HepG2 (cell line): ENCODE measurements at regions not wholly inside any gene's neighbourhood (a gene's known extent, or its start where the extent isn't known, plus 50 kb on each side); places are given as distances from the start of the nearest gene placed in this dataset.

Source experiments
- ATAC-seq: fragments of 200-7000 bp; cut with Tn5 transposase; 3 replicates; pipeline ENCODE4 v1.9.1; 2020; ENCODE audit warnings: mild to moderate bottlenecking, moderate library complexity
- BruUV-seq: library from RNA; stranded (reverse); fragments of 400-500 nt; replicated peaks from 2 replicates; lab custom pipeline; 2021; lab: Mats Ljungman, UMichigan
- CTCF ChIA-PET: fragments of 300-600 bp; formaldehyde crosslinking; extraction: SDS; loops from one replicate; lab custom pipeline; 2021; ENCODE audit warnings: low total read pairs, inconsistent platforms, low intra/inter-chr PET ratio; lab: Yijun Ruan, JAX
- POLR2A ChIA-PET: fragments of 350-600 bp; sonication (Branson Sonifier 250); formaldehyde crosslinking; loops from one replicate; lab custom pipeline; 2020; ENCODE audit warnings: antibody characterized with exemption, inconsistent platforms; lab: Yijun Ruan, JAX
- DNase-seq: peaks from one replicate; pipeline ENCODE4 v3.0.0-alpha.2; 2015; ENCODE audit warnings: low spot score
- FAIRE-seq: peaks from 3 replicates; lab custom pipeline; 2011; peaks lifted over from hg19 to GRCh38; lab: Jason Lieb, UNC
- H2AFZ ChIP-seq: one replicate; pipeline ENCODE4 v1.6.1; 2011; ENCODE audit warnings: low read length, inconsistent platforms
- H3K27ac ChIP-seq: fragments of 300-600 bp; 3 replicates; pipeline ENCODE4 v1.8.0; 2011; ENCODE audit warnings: mixed run types, mild to moderate bottlenecking, mixed read lengths, low read length, inconsistent platforms; ENCODE audit not compliant: insufficient read depth; ENCODE audit errors: extremely low read length
- H3K27me3 ChIP-seq, 2 experiments: fragments of 200-600 bp in 1 of 2; 2 replicates in 1 of 2; 3 replicates in 1 of 2; pipeline versions ENCODE4 v1.6.0 to v1.8.0; 2011; ENCODE audit warnings: low read length in 2 of 2, mild to moderate bottlenecking in 2 of 2, moderate library complexity in 2 of 2, inconsistent platforms in 1 of 2; ENCODE audit not compliant: insufficient read depth in 2 of 2, control insufficient read depth in 1 of 2
- H3K36me3 ChIP-seq, 2 experiments: fragments of 200-600 bp in 1 of 2; replicated peaks in 1 of 2; 2 replicates in 1 of 2; 3 replicates in 1 of 2; pipeline versions ENCODE4 v1.5.1 to v1.8.0; 2011; ENCODE audit warnings: low read length in 2 of 2, inconsistent platforms in 1 of 2; ENCODE audit not compliant: insufficient read depth in 2 of 2, control insufficient read depth in 1 of 2
- H3K4me1 ChIP-seq: 2 replicates; pipeline ENCODE4 v1.5.1; 2012; ENCODE audit warnings: low read length, inconsistent platforms; ENCODE audit not compliant: insufficient read depth
- H3K4me2 ChIP-seq: 2 replicates; pipeline ENCODE4 v1.6.0; 2011; ENCODE audit warnings: low read depth, low read length, inconsistent platforms
- H3K4me3 ChIP-seq, 3 experiments: fragments of 200-600 bp in 1 of 3; sonication (generic), shearing (Covaris generic) in 1 of 3; replicated peaks in 1 of 3; 2 replicates each; pipeline ENCODE4 v1.5.1; 2011 to 2016; ENCODE audit warnings: low read length in 3 of 3, inconsistent platforms in 2 of 3, low read depth in 2 of 3, mild to moderate bottlenecking in 2 of 3, control low read depth in 1 of 3, mixed read lengths in 1 of 3; ENCODE audit not compliant: insufficient read depth in 1 of 3
- H3K79me2 ChIP-seq: one replicate; pipeline ENCODE4 v1.6.1; 2011; ENCODE audit warnings: low read length, inconsistent platforms; ENCODE audit not compliant: insufficient read depth
- H3K9ac ChIP-seq: 2 replicates; pipeline ENCODE4 v1.6.0; 2011; ENCODE audit warnings: mild to moderate bottlenecking, low read depth, low read length, inconsistent platforms; ENCODE audit not compliant: insufficient read depth
- H3K9me3 ChIP-seq: 2 replicates; pipeline ENCODE4 v1.5.1; 2012; ENCODE audit warnings: mild to moderate bottlenecking, low read length
- H4K20me1 ChIP-seq: 2 replicates; pipeline ENCODE4 v1.6.0; 2011; ENCODE audit warnings: inconsistent platforms, mild to moderate bottlenecking, low read length, moderate library complexity; ENCODE audit not compliant: insufficient read depth
- CHD2 ChIP-seq: IDR thresholded peaks from 2 replicates; pipeline ENCODE4 v1.6.1; 2011; ENCODE audit warnings: low read depth, low read length, improper control_type of control experiment
- HMG20A ChIP-seq: IDR thresholded peaks from 2 replicates; pipeline ENCODE4 v1.6.1; 2016; ENCODE audit warnings: borderline replicate concordance
- MEF2D ChIP-seq: sonication (generic); formaldehyde crosslinking; IDR thresholded peaks from 2 replicates; pipeline ENCODE4 v1.5.1; 2020; ENCODE audit warnings: mild to moderate bottlenecking, missing genetic modification reagents
- SIX4 ChIP-seq: sonication (generic); formaldehyde crosslinking; IDR thresholded peaks from 2 replicates; pipeline ENCODE4 v1.4.0; 2020; ENCODE audit warnings: missing genetic modification reagents
- SRSF4 ChIP-seq: fragments of 200-400 bp; formaldehyde crosslinking; IDR thresholded peaks from one replicate; pipeline ENCODE4 v1.6.1; 2018; ENCODE audit warnings: mild to moderate bottlenecking, low read depth, low read length, moderate library complexity; ENCODE audit not compliant: poor library complexity, severe bottlenecking
- TOPORS ChIP-seq: sonication (generic); formaldehyde crosslinking; IDR thresholded peaks from 2 replicates; pipeline ENCODE4 v1.8.0; 2023; ENCODE audit warnings: mild to moderate bottlenecking, missing genetic modification reagents
- TP53 ChIP-seq: sonication (generic); formaldehyde crosslinking; conservative IDR thresholded peaks from 2 replicates; pipeline ENCODE4 v1.4.0; 2020; ENCODE audit warnings: missing genetic modification reagents
- ZC3H13 ChIP-seq: sonication (generic); formaldehyde crosslinking; IDR thresholded peaks from 2 replicates; pipeline ENCODE4 v1.8.1; 2023; ENCODE audit warnings: mild to moderate bottlenecking, missing genetic modification reagents, moderate library complexity
- ZKSCAN1 ChIP-seq: fragments of 150-350 bp; IDR thresholded peaks from 2 replicates; pipeline ENCODE4 v1.6.1; 2014; ENCODE audit warnings: low read length
- ZNF251 ChIP-seq: sonication (generic); formaldehyde crosslinking; IDR thresholded peaks from 2 replicates; pipeline ENCODE4 v1.9.0; 2021; ENCODE audit warnings: mild to moderate bottlenecking, missing genetic modification reagents
- ZNF678 ChIP-seq: sonication (generic); formaldehyde crosslinking; IDR thresholded peaks from 2 replicates; pipeline ENCODE4 v1.4.0; 2020; ENCODE audit warnings: mild to moderate bottlenecking, missing genetic modification reagents
- ZNF780A ChIP-seq: sonication (generic); formaldehyde crosslinking; IDR thresholded peaks from 2 replicates; pipeline ENCODE4 v1.8.0; 2022; ENCODE audit warnings: mild to moderate bottlenecking, missing genetic modification reagents, moderate library complexity
- WGBS: methylation state at CpG from one replicate; pipeline ENCODE4 v1.1.6; 2017; ENCODE audit warnings: low lambda C conversion rate; 5-methylcytosine and 5-hydroxymethylcytosine counted together
- in situ Hi-C: cut with HindIII; loops from 2 replicates; pipeline ENCODE4 v1.10.0; 2017; ENCODE audit warnings: low pct_unique_long_range_greater_than_20kb; ENCODE audit not compliant: extremely low pct_ligation_motif_present
- intact Hi-C: fragments of 100-400 bp; cut with micrococcal nuclease; formaldehyde crosslinking; loops from one replicate; pipeline ENCODE4 v1.10.0; 2022; ENCODE audit not compliant: unreplicated experiment
- TF ChIP-seq, protein P1 (sequence below): sonication (generic); formaldehyde crosslinking; IDR thresholded peaks from 2 replicates; pipeline ENCODE4 v1.8.0; 2022; ENCODE audit warnings: mild to moderate bottlenecking, missing genetic modification reagents, moderate library complexity
- TF ChIP-seq, protein P2 (sequence below): sonication (generic); formaldehyde crosslinking; IDR thresholded peaks from 2 replicates; pipeline ENCODE4 v1.5.0; 2020; ENCODE audit warnings: missing genetic modification reagents
- TF ChIP-seq, protein P3 (sequence below): sonication (generic); formaldehyde crosslinking; IDR thresholded peaks from 2 replicates; pipeline ENCODE4; 2020; ENCODE audit warnings: missing genetic modification reagents, mild to moderate bottlenecking, borderline replicate concordance

DNA sequence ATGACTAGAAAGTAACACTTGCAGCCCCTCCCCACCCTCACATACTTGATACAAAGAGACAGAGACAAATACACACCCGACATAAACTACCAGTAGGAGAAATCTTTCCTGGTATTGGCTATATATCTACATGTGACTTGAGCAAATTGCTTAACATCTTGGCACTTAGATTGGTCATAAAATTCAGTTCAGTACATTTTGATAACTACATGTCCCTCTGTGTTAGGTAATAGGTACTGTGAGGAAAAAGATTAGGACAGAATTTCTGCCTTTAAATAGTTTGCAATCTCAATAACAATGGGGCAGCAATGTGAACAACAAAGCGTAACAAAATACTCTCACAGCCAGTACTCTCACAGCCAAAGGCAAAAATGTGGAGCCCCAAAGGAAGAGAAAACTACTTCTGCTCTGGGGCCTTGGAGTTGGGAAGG lies 670.0 kb upstream of the ACVR2A start:
- H3K36me3 ChIP-seq, result no peaks in the 10 kb centered on the region
- no peaks in the 10 kb centered on the region for H3K27me3 ChIP-seq
- no peak for FAIRE-seq
- in situ Hi-C loops, result no loop called here
- H4K20me1 ChIP-seq, result no peaks in the 10 kb centered on the region
- no peak overlapping the region for H2AFZ ChIP-seq
- no peak for DNase-seq
- no peaks in the 10 kb centered on the region for H3K79me2 ChIP-seq
- H3K9ac ChIP-seq, result no peak overlapping the region
- H3K9me3 ChIP-seq, result peaks cover 17% of the 10 kb centered on the region
- H3K4me2 ChIP-seq, result no peak overlapping the region
- H3K4me3 ChIP-seq, result no peak overlapping the region
- ChIA-PET POLR2A (no interaction called here), CTCF (no interaction called here)
- intact Hi-C loops, result no loop called here
- no peak for TF ChIP-seq HMG20A (CRISPR knock-in tag)
- no peak for TF ChIP-seq ZNF780A
- no peak for TF ChIP-seq MEF2D (CRISPR knock-in tag)
- TF ChIP-seq ZNF251 (CRISPR knock-in tag), result no peak
- TF ChIP-seq ZKSCAN1, result no peak
- no peak for TF ChIP-seq SIX4 (CRISPR knock-in tag)
- TF ChIP-seq CHD2, result no peak
- TF ChIP-seq SRSF4, result no peak
- TF ChIP-seq, protein P1, sequence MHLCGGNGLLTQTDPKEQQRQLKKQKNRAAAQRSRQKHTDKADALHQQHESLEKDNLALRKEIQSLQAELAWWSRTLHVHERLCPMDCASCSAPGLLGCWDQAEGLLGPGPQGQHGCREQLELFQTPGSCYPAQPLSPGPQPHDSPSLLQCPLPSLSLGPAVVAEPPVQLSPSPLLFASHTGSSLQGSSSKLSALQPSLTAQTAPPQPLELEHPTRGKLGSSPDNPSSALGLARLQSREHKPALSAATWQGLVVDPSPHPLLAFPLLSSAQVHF (CRISPR knock-in tag), result no peak
- TF ChIP-seq TP53 (CRISPR knock-in tag), result no peak
- TF ChIP-seq, protein P2, sequence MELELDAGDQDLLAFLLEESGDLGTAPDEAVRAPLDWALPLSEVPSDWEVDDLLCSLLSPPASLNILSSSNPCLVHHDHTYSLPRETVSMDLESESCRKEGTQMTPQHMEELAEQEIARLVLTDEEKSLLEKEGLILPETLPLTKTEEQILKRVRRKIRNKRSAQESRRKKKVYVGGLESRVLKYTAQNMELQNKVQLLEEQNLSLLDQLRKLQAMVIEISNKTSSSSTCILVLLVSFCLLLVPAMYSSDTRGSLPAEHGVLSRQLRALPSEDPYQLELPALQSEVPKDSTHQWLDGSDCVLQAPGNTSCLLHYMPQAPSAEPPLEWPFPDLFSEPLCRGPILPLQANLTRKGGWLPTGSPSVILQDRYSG, result no peak
- no peak for TF ChIP-seq TOPORS (CRISPR knock-in tag)
- TF ChIP-seq ZNF678 (CRISPR knock-in tag), result no peak
- TF ChIP-seq ZC3H13 (CRISPR knock-in tag), result no peak
- TF ChIP-seq, protein P3, sequence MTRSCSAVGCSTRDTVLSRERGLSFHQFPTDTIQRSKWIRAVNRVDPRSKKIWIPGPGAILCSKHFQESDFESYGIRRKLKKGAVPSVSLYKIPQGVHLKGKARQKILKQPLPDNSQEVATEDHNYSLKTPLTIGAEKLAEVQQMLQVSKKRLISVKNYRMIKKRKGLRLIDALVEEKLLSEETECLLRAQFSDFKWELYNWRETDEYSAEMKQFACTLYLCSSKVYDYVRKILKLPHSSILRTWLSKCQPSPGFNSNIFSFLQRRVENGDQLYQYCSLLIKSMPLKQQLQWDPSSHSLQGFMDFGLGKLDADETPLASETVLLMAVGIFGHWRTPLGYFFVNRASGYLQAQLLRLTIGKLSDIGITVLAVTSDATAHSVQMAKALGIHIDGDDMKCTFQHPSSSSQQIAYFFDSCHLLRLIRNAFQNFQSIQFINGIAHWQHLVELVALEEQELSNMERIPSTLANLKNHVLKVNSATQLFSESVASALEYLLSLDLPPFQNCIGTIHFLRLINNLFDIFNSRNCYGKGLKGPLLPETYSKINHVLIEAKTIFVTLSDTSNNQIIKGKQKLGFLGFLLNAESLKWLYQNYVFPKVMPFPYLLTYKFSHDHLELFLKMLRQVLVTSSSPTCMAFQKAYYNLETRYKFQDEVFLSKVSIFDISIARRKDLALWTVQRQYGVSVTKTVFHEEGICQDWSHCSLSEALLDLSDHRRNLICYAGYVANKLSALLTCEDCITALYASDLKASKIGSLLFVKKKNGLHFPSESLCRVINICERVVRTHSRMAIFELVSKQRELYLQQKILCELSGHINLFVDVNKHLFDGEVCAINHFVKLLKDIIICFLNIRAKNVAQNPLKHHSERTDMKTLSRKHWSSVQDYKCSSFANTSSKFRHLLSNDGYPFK, result no peak
- 37% methylated on average over 2 of the region's 2 CpGs for WGBS
- ATAC-seq, result no peak
- BruUV-seq, result no TSS peak
- no peaks in the 10 kb centered on the region for H3K4me1 ChIP-seq
- H3K27ac ChIP-seq, result no peak overlapping the region
